ENCODE measurements at regions not wholly inside any gene's neighbourhood (a gene's known extent, or its start where the extent isn't known, plus 50 kb on each side); places are given as distances from the start of the nearest gene placed in this dataset.

DNA sequence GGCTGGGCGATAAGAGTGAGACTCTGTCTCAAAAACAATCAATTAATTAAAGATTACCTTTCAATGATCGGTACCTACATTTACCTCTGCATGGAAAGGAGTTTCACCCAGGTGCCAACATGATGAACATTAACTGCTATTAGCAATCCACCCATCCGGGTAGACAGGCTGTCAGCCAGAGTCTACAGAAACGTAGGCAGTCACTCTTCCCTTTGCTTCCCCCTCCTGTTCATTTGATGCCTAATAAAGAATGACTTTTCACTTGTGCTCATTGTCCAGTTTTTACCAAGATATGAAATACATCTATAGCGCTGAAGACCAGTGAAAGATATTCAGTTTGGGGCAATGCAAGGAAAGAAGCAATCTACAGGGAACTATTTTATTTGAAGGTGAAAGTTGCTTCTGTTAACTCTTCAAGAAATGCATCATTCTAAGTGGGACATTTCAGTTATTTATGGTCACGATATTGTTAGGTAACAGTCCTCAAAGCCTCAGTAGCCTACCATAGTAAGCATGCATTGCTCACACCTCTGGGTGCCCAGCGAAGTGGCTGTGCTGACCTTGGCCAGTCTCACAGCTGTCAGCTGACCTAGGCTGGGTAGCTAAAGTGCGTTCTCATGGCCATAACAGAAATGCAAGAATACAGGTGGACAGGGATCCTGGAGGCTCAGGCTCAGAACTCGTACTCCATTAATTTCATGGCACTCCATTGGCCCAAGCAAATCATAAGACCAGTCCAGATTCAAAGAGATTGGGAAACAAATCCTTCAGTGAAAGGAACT, 87.2 kb upstream of the DMRT1 start:
- CTCF ChIA-PET (ENCODE audit: unreplicated experiment): no interaction called here
- H2AFZ ChIP-seq (ENCODE audit: low read length): no peak overlapping the region
- no peak overlapping the region for H3K4me3 ChIP-seq (ENCODE audit: low read depth, low read length, poor library complexity, severe bottlenecking)
- no TSS peak for BruUV-seq (replicated peaks)
- H3K79me2 ChIP-seq (ENCODE audit: insufficient read depth, low read depth, low read length): no peaks in the 10 kb centered on the region
- POLR2A ChIA-PET: no interaction called here
- H3K9me3 ChIP-seq (ENCODE audit: low read length): no peaks in the 10 kb centered on the region
- no peak for DNase-seq (ENCODE audit: low spot score)
- no peaks in the 10 kb centered on the region for H3K9me2 ChIP-seq (ENCODE audit: insufficient read depth, low read length)
- H3K36me3 ChIP-seq (ENCODE audit: insufficient read depth, low read length): no peaks in the 10 kb centered on the region
- H3K4me2 ChIP-seq (ENCODE audit: low read length): no peak overlapping the region
- TF ChIP-seq EZH2phosphoT487 (IDR thresholded peaks at IDR 0.05; ENCODE audit: borderline replicate concordance, low read depth, low read length): no peak
- TF ChIP-seq, protein P1, sequence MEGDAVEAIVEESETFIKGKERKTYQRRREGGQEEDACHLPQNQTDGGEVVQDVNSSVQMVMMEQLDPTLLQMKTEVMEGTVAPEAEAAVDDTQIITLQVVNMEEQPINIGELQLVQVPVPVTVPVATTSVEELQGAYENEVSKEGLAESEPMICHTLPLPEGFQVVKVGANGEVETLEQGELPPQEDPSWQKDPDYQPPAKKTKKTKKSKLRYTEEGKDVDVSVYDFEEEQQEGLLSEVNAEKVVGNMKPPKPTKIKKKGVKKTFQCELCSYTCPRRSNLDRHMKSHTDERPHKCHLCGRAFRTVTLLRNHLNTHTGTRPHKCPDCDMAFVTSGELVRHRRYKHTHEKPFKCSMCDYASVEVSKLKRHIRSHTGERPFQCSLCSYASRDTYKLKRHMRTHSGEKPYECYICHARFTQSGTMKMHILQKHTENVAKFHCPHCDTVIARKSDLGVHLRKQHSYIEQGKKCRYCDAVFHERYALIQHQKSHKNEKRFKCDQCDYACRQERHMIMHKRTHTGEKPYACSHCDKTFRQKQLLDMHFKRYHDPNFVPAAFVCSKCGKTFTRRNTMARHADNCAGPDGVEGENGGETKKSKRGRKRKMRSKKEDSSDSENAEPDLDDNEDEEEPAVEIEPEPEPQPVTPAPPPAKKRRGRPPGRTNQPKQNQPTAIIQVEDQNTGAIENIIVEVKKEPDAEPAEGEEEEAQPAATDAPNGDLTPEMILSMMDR (conservative IDR thresholded peaks at IDR 0.05; ENCODE audit: low read length): no peak
- no peak overlapping the region for H3K27ac ChIP-seq (ENCODE audit: low read depth, low read length, poor library complexity, severe bottlenecking)
- intact Hi-C loops (cut with micrococcal nuclease; ENCODE audit: unreplicated experiment): no loop called here
- no peaks in the 10 kb centered on the region for H4K20me1 ChIP-seq (ENCODE audit: insufficient read depth, low read length)
- H3K4me1 ChIP-seq (ENCODE audit: insufficient read depth, low read length, poor library complexity, severe bottlenecking): peaks cover 25% of the 10 kb centered on the region

DNA sequence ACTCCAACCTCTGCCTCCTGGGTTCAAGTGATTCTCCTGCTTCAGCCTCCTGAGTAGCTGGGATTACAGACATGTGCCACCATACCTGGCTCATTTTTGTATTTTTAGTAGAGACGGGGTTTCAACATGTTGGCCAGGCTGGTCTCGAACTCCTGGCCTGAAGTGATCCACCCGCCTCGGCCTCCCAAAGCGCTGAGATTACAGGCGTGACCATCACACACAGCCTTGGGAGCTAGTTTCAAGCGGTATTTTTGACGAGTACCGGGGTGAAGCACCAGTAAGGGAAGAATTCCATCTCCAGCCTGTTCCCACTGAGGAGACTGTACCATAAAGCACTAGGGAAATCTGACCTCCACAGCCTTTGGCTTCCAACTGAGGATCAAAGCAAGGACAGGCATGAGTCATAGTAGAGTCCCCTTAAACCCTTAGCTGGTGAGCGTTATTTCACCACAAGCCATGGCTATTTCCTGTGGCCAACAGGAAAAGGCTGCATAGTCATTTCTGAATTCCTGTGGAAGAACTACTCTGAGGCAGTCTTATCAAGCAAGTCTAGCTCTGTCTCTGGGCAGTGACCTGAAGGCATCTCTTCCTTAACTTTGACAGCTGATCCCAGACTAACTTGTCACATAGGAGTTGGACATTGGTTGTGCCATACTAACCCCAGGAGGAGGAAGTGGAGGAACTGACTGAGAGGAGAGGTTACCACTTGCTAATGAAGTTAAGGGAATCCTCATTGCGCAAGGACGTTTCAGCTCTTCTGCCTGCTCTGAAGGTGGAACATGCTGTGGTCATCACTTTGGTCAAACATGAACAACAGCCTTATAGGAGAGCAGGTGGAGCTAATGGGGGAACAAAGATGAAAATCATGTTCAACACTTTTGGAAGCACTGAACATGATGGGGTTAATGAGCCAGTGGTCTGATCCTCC, 85.8 kb upstream of the DMRT1 start:
- Histone ChIP-seq H4K20me1 (ENCODE audit: insufficient read depth, low read length) (no peaks in the 10 kb centered on the region), H3K4me2 (ENCODE audit: low read length) (no peak overlapping the region), H3K9me3 (ENCODE audit: low read length) (no peaks in the 10 kb centered on the region), H3K36me3 (ENCODE audit: insufficient read depth, low read length) (no peaks in the 10 kb centered on the region), H3K9me2 (ENCODE audit: insufficient read depth, low read length) (no peaks in the 10 kb centered on the region), H3K4me1 (ENCODE audit: insufficient read depth, low read length, poor library complexity, severe bottlenecking) (peaks cover 12% of the 10 kb centered on the region), H2AFZ (ENCODE audit: low read length) (no peak overlapping the region), H3K27ac (ENCODE audit: low read depth, low read length, poor library complexity, severe bottlenecking) (no peak overlapping the region), H3K79me2 (ENCODE audit: insufficient read depth, low read depth, low read length) (no peaks in the 10 kb centered on the region), H3K4me3 (ENCODE audit: low read depth, low read length, poor library complexity, severe bottlenecking) (no peak overlapping the region)
- intact Hi-C loops (cut with micrococcal nuclease; ENCODE audit: unreplicated experiment): no loop called here
- no peak for DNase-seq (ENCODE audit: low spot score)
- no peak for TF ChIP-seq EZH2phosphoT487 (IDR thresholded peaks at IDR 0.05; ENCODE audit: borderline replicate concordance, low read depth, low read length)
- TF ChIP-seq, protein P1 (conservative IDR thresholded peaks at IDR 0.05; ENCODE audit: low read length): no peak
- BruUV-seq (replicated peaks): no TSS peak
- POLR2A ChIA-PET: interaction anchor here (0.6 to 1.1 kb wide), 2 partner anchors 138 to 579 kb away, joined by 6 to 7 read pairs; no protein-coding TSS in a partner anchor
- CTCF ChIA-PET (ENCODE audit: unreplicated experiment): interaction anchor here (1.4 kb wide), 1 partner anchor 128 kb away, joined by 5 read pairs; no protein-coding TSS in a partner anchor

All from OCI-LY7 (cell line).